Spleen (tissue), 7 donors: ENCODE measurements at regions not wholly inside any gene's neighbourhood (a gene's known extent, or its start where the extent isn't known, plus 50 kb on each side); places are given as distances from the start of the nearest gene placed in this dataset.

ENCODE experiments used
- POLR2A ChIP-seq, 3 donors: fragments of 450-650 bp; IDR thresholded peaks; one replicate each; pipeline ENCODE4 v1.5.1; 2017; ENCODE audit warnings: antibody characterized with exemption in 3 of 3, mild to moderate bottlenecking in 1 of 3
- TF ChIP-seq, protein P1 (sequence below), 11 experiments: fragments of 200-600 bp in 7 of 11; fragments of 450-650 bp in 4 of 11; sonication (generic) in 4 of 11; IDR thresholded peaks in 8 of 11; conservative IDR thresholded peaks in 3 of 11; 1 replicate in 7 of 11; 2 replicates in 4 of 11; pipeline versions ENCODE4 v1.4.0 to v1.8.0; 2016 to 2021; ENCODE audit warnings: antibody characterized with exemption in 11 of 11, inconsistent platforms in 4 of 11, mild to moderate bottlenecking in 1 of 11
- donor health status: DM: no; HTN: no; CAD: no; lungs with moderate emphysema.
- donor health status: DM: no; HTN: no; CAD: no.
- donor health status: DM: no; HTN: no; CAD: no.

DNA sequence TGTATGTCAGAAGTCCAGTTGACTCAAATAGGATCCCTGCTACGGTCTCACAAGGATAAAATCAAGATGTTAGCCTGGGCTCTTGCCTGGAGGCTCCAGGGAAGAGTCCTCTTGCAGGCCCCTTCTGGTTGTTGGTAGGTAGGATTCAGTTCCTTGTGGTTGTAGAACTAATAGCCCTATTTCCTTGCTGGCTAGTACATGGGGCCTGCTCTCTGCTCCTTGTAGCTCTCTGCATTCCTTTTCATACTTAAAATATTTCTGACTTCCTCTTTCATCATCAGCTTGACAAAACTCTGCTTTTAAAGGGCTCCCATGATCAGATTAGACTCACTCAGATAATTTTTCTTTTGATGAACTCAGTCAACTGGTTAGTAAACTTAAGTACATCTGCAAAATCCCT lies 756.7 kb downstream of the GATA3 start:
- no peak for TF ChIP-seq POLR2A (IDR thresholded peaks at IDR 0.05)
- TF ChIP-seq, protein P1, sequence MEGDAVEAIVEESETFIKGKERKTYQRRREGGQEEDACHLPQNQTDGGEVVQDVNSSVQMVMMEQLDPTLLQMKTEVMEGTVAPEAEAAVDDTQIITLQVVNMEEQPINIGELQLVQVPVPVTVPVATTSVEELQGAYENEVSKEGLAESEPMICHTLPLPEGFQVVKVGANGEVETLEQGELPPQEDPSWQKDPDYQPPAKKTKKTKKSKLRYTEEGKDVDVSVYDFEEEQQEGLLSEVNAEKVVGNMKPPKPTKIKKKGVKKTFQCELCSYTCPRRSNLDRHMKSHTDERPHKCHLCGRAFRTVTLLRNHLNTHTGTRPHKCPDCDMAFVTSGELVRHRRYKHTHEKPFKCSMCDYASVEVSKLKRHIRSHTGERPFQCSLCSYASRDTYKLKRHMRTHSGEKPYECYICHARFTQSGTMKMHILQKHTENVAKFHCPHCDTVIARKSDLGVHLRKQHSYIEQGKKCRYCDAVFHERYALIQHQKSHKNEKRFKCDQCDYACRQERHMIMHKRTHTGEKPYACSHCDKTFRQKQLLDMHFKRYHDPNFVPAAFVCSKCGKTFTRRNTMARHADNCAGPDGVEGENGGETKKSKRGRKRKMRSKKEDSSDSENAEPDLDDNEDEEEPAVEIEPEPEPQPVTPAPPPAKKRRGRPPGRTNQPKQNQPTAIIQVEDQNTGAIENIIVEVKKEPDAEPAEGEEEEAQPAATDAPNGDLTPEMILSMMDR (IDR thresholded peaks at IDR 0.05 in 8 of 11, conservative IDR thresholded peaks at IDR 0.05 in 3 of 11), result no peak
